OCI-LY3 (cell line): ENCODE measurements at regions not wholly inside any gene's neighbourhood (a gene's known extent, or its start where the extent isn't known, plus 50 kb on each side); places are given as distances from the start of the nearest gene placed in this dataset.

Experiments used
- CTCF ChIP-seq: fragments of 200-600, 300-600 bp; sonication (generic); IDR thresholded peaks from 2 replicates; pipeline ENCODE4 v1.5.1; 2014; ENCODE audit warnings: antibody characterized with exemption, low read length, low read depth
- EZH2phosphoT487 ChIP-seq: fragments of 200-600 bp; shearing (Covaris generic); IDR thresholded peaks from 2 replicates; pipeline ENCODE4 v1.6.1; 2018; ENCODE audit warnings: antibody characterized with exemption, mixed run types, low read depth

GRCh38 chr1:81242103-81242502 is 558.6 kb upstream of the ADGRL2 start:
- TF ChIP-seq CTCF (no peak), EZH2phosphoT487 (no peak)
